Kidney (tissue), 13 donors: ENCODE measurements at regions not wholly inside any gene's neighbourhood (a gene's known extent, or its start where the extent isn't known, plus 50 kb on each side); places are given as distances from the start of the nearest gene placed in this dataset.

Source experiments
- DNase-seq, 5 donors: peaks; one replicate each; pipeline ENCODE4 v3.0.0-alpha.2; 2013 to 2020
- FAIRE-seq: peaks from 2 replicates; lab custom pipeline; 2012; peaks lifted over from hg19 to GRCh38; lab: Jason Lieb, UNC
- H3K27ac ChIP-seq, 2 donors: one replicate each; pipeline ENCODE4 v1.7.0; 2013; ENCODE audit warnings: low read depth in 2 of 2, low read length in 2 of 2, inconsistent platforms in 1 of 2
- H3K27me3 ChIP-seq: one replicate; pipeline ENCODE4 v1.7.1; 2013; ENCODE audit warnings: low read length, inconsistent platforms; ENCODE audit not compliant: control insufficient read depth, insufficient read depth
- H3K36me3 ChIP-seq, 3 donors: one replicate each; pipeline versions ENCODE4 v1.7.0 to v1.7.1; 2013; ENCODE audit warnings: low read length in 3 of 3, control low read depth in 1 of 3, inconsistent platforms in 1 of 3; ENCODE audit not compliant: insufficient read depth in 3 of 3, control insufficient read depth in 2 of 3
- H3K4me1 ChIP-seq, 3 donors: one replicate each; pipeline versions ENCODE4 v1.7.0 to v1.7.1; 2013; ENCODE audit warnings: low read length in 3 of 3, inconsistent platforms in 1 of 3, low read depth in 1 of 3; ENCODE audit not compliant: control insufficient read depth in 2 of 3, insufficient read depth in 2 of 3
- H3K4me3 ChIP-seq, 3 donors: one replicate each; pipeline versions ENCODE4 v1.7.0 to v1.8.1; 2013; ENCODE audit warnings: low read length in 3 of 3, control low read depth in 1 of 3, inconsistent platforms in 1 of 3
- H3K9ac ChIP-seq, 3 donors: one replicate each; pipeline versions ENCODE4 v1.7.0 to v1.7.1; 2013; ENCODE audit warnings: low read length in 3 of 3, control low read depth in 1 of 3, inconsistent platforms in 1 of 3
- H3K9me3 ChIP-seq, 3 donors: one replicate each; pipeline versions ENCODE4 v1.7.0 to v1.7.1; 2013; ENCODE audit warnings: low read length in 3 of 3, control low read depth in 1 of 3, inconsistent platforms in 1 of 3; ENCODE audit not compliant: control insufficient read depth in 2 of 3, insufficient read depth in 1 of 3
- CTCF ChIP-seq: IDR thresholded peaks from 3 replicates; pipeline ENCODE4 v1.5.1; 2012; ENCODE audit warnings: mild to moderate bottlenecking, moderate library complexity, borderline replicate concordance; ENCODE audit not compliant: insufficient read depth; ENCODE audit errors: extremely low read depth
- intact Hi-C: fragments of 100-400 bp; cut with DNase I; formaldehyde crosslinking; loops from one replicate; pipeline ENCODE4 v1.11.1; 2022
- donor health status: control.
- donor health status: control.
- donor health status: control.
- donor health status: control.
- donor health status: control.
- donor health status: DM: yes; HTN: yes; CAD: no.
- donor health status: Normal renal cell carcinoma (clear cell type).

GRCh38 chr2:188811522-188811921 lies 162.7 kb upstream of the COL3A1 start:
- H3K36me3 ChIP-seq: no peaks in the 10 kb centered on the region
- H3K9me3 ChIP-seq: no peaks in the 10 kb centered on the region
- H3K27me3 ChIP-seq: no peaks in the 10 kb centered on the region
- H3K4me1 ChIP-seq: no peaks in the 10 kb centered on the region
- intact Hi-C loops: no loop called here
- DNase-seq: no peak
- no peak overlapping the region for H3K27ac ChIP-seq
- no peak overlapping the region for H3K4me3 ChIP-seq
- no peak for FAIRE-seq
- TF ChIP-seq CTCF: no peak
- no peak overlapping the region for H3K9ac ChIP-seq

GRCh38 chr2:188813315-188813714 lies 160.9 kb upstream of the COL3A1 start:
- FAIRE-seq: no peak
- no peak for TF ChIP-seq CTCF
- Histone ChIP-seq H3K9ac (no peak overlapping the region), H3K27me3 (no peaks in the 10 kb centered on the region), H3K4me1 (no peaks in the 10 kb centered on the region), H3K9me3 (no peaks in the 10 kb centered on the region), H3K36me3 (no peaks in the 10 kb centered on the region), H3K27ac (no peak overlapping the region), H3K4me3 (no peak overlapping the region)
- intact Hi-C loops: no loop called here
- DNase-seq: no peak

DNA sequence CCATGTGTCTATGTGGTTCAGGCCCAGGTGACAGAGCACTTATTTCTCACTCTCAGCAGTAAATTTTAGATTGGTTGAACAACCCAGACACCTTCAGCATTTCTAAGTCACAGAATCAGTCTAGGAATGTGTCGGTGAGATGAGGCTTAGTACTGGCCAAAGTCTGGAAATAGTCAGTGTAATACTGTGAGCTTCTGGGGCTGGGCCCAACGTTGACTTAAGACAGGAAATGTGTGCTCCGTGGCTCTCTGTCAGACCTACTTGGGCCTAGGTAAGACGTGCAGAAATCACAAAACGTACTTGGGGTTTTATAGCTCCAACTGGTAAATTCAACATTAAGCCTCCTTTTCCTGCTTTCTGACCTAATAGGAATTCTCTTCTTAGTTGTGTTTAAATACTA lies 160.3 kb upstream of the COL3A1 start:
- H3K9ac ChIP-seq: no peak overlapping the region
- H3K27ac ChIP-seq: no peak overlapping the region
- H3K9me3 ChIP-seq: no peaks in the 10 kb centered on the region
- no peak for TF ChIP-seq CTCF
- DNase-seq (no peak), FAIRE-seq (no peak)
- no peaks in the 10 kb centered on the region for H3K4me1 ChIP-seq
- intact Hi-C loops: no loop called here
- no peaks in the 10 kb centered on the region for H3K36me3 ChIP-seq
- H3K4me3 ChIP-seq: no peak overlapping the region
- H3K27me3 ChIP-seq: no peaks in the 10 kb centered on the region

DNA sequence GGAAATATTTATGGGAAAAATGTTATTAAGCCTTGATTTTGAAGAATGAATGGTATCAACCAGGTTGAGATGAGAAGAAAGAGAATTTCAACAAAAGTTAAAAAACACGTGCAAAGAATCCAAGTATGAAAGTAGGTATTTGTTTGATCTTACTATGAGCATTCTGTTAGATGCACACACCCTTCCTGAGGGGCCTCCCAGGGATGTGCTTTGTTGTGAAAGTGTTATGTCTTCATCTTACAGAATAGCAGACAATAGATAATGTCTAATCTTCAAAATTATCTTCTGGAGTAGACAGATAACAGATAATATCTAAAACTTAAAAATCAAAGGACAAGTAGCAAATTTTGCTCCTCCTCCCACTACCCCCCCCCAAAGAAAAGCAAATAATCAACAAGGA lies 155.2 kb upstream of the COL3A1 start:
- Histone ChIP-seq H3K36me3 (no peaks in the 10 kb centered on the region), H3K4me3 (no peak overlapping the region), H3K27ac (no peak overlapping the region), H3K9ac (no peak overlapping the region), H3K9me3 (no peaks in the 10 kb centered on the region), H3K27me3 (no peaks in the 10 kb centered on the region), H3K4me1 (no peaks in the 10 kb centered on the region)
- FAIRE-seq: no peak
- intact Hi-C loops: no loop called here
- TF ChIP-seq CTCF: no peak
- DNase-seq: no peak
